Stimulated activated CD8-positive, alpha-beta memory T cell treated with anti-CD3 and anti-CD28 coated beads, Interleukin-15, amount 100 ng/mL, for 4 hours (primary cell): ENCODE measurements at regions not wholly inside any gene's neighbourhood (a gene's known extent, or its start where the extent isn't known, plus 50 kb on each side); places are given as distances from the start of the nearest gene placed in this dataset.
"Not testable (repeated sequence)": the region's sequence is repeated elsewhere in the genome, so short reads cannot be mapped to it uniquely, and the experiment has no call there.

Source experiments
- DNase-seq, 2 donors: peaks; one replicate each; pipeline ENCODE4 v3.0.0-alpha.2; 2020; ENCODE audit warnings: low read depth in 2 of 2

- no peak for DNase-seq
These were observed 152.2 kb downstream of the LIPI start for GRCh38 chr21:14058566-14058965.

- not testable (repeated sequence) for DNase-seq
These were observed 152.8 kb downstream of the LIPI start for GRCh38 chr21:14057841-14058481.

- DNase-seq: no peak
These were observed 153.4 kb downstream of the LIPI start for GRCh38 chr21:14057313-14057712.

GRCh38 chr21:14056771-14057191 is 154.0 kb downstream of the LIPI start:
- DNase-seq: no peak

- DNase-seq: not testable (repeated sequence)
These were observed 154.8 kb downstream of the LIPI start for GRCh38 chr21:14055746-14056515.

GRCh38 chr21:14054682-14055081 is 156.1 kb downstream of the LIPI start:
- DNase-seq: no peak

- no peak for DNase-seq
These were observed 160.6 kb downstream of the LIPI start for GRCh38 chr21:14050121-14050520.

GRCh38 chr21:14046401-14046800 is 164.4 kb downstream of the LIPI start:
- no peak for DNase-seq

- DNase-seq: no peak
These were observed 170.4 kb downstream of the LIPI start for GRCh38 chr21:14040386-14040785.

GRCh38 chr21:14028619-14029018 is 182.1 kb downstream of the LIPI start:
- DNase-seq: not testable (repeated sequence)

GRCh38 chr21:14027235-14027869 is 183.4 kb downstream of the LIPI start:
- peak; percentile 65 to 68 for DNase-seq

- not testable (repeated sequence) for DNase-seq
These were observed 190.6 kb downstream of the LIPI start for GRCh38 chr21:14020108-14020507.

GRCh38 chr21:14015841-14016240 is 194.9 kb downstream of the LIPI start:
- DNase-seq: not testable (repeated sequence)

GRCh38 chr21:14013623-14014498 is 196.9 kb downstream of the LIPI start:
- not testable (repeated sequence) for DNase-seq

GRCh38 chr21:14013056-14013603 is 197.6 kb downstream of the LIPI start:
- no peak for DNase-seq

GRCh38 chr21:14012409-14012808 is 198.3 kb downstream of the LIPI start:
- DNase-seq: no peak

GRCh38 chr21:14011751-14012150 is 199.0 kb downstream of the LIPI start:
- not testable (repeated sequence) for DNase-seq

GRCh38 chr21:14011149-14011548 is 199.6 kb downstream of the LIPI start:
- not testable (repeated sequence) for DNase-seq

- DNase-seq: no peak
These were observed 200.0 kb downstream of the LIPI start for GRCh38 chr21:14010729-14011128.

- DNase-seq: not testable (repeated sequence)
These were observed 200.8 kb downstream of the LIPI start for GRCh38 chr21:14009990-14010389.

- not testable (repeated sequence) for DNase-seq
These were observed 201.3 kb downstream of the LIPI start for GRCh38 chr21:14009238-14009981.
